GM23338 (cell line): ENCODE measurements at regions not wholly inside any gene's neighbourhood (a gene's known extent, or its start where the extent isn't known, plus 50 kb on each side); places are given as distances from the start of the nearest gene placed in this dataset.

Experiments
- ATAC-seq: fragments of 200-7000 bp; cut with Tn5 transposase; 3 replicates; pipeline ENCODE4 v1.9.1; 2020
- DNase-seq: peaks from one replicate; pipeline ENCODE4 v3.0.0-alpha.2; 2015; ENCODE audit warnings: low spot score
- H2AFZ ChIP-seq: fragments of 200-600 bp; sonication (generic); 2 replicates; pipeline ENCODE4 v1.8.0; 2016; ENCODE audit warnings: antibody characterized with exemption, mild to moderate bottlenecking, moderate library complexity
- H3F3A ChIP-seq: fragments of 200-600 bp; sonication (generic); replicated peaks from 2 replicates; pipeline ENCODE4 v1.8.0; 2017; ENCODE audit warnings: antibody characterized with exemption, mixed run types, low read depth
- H3K27ac ChIP-seq: fragments of 200-600 bp; sonication (generic); 2 replicates; pipeline ENCODE4 v1.6.1; 2016; ENCODE audit warnings: low read depth
- H3K27me3 ChIP-seq: fragments of 200-600 bp; sonication (generic); 2 replicates; pipeline ENCODE4 v1.8.0; 2016; ENCODE audit warnings: mild to moderate bottlenecking, mixed run types, moderate library complexity; ENCODE audit not compliant: insufficient read depth
- H3K36me3 ChIP-seq: fragments of 200-600 bp; sonication (generic); 2 replicates; pipeline ENCODE4 v1.8.0; 2016; ENCODE audit warnings: mild to moderate bottlenecking; ENCODE audit not compliant: insufficient read depth
- H3K4me1 ChIP-seq: fragments of 200-600 bp; sonication (generic); 2 replicates; pipeline ENCODE4 v1.8.0; 2016; ENCODE audit warnings: mild to moderate bottlenecking, moderate library complexity; ENCODE audit not compliant: insufficient read depth
- H3K4me2 ChIP-seq: fragments of 200-600 bp; sonication (generic); 2 replicates; pipeline ENCODE4 v1.7.1; 2017; ENCODE audit warnings: mixed run types
- H3K4me3 ChIP-seq: fragments of 200-600 bp; sonication (generic); 2 replicates; pipeline ENCODE4 v1.6.1; 2016; ENCODE audit warnings: mixed run types
- H3K79me2 ChIP-seq: fragments of 200-600 bp; sonication (generic); replicated peaks from 2 replicates; pipeline ENCODE4 v1.8.0; 2017; ENCODE audit warnings: mild to moderate bottlenecking; ENCODE audit not compliant: insufficient read depth
- H3K9me2 ChIP-seq: fragments of 200-600 bp; sonication (generic); 2 replicates; pipeline ENCODE4 v1.8.0; 2017; ENCODE audit not compliant: insufficient read depth
- H4K20me1 ChIP-seq: fragments of 200-600 bp; sonication (generic); replicated peaks from 2 replicates; pipeline ENCODE4 v1.8.0; 2017; ENCODE audit warnings: mild to moderate bottlenecking; ENCODE audit not compliant: insufficient read depth
- H3K27ac Mint-ChIP-seq: 2 replicates; pipeline ENCODE4 v1.8.0; 2020; ENCODE audit warnings: inconsistent platforms, mild to moderate bottlenecking, moderate library complexity, mixed read lengths
- H3K27me3 Mint-ChIP-seq: 3 replicates; pipeline ENCODE4 v1.8.0; 2022; ENCODE audit warnings: low read depth, mild to moderate bottlenecking, moderate library complexity, mixed read lengths, inconsistent platforms; ENCODE audit not compliant: insufficient read depth, poor library complexity
- H3K36me3 Mint-ChIP-seq: 3 replicates; pipeline ENCODE4 v1.8.0; 2021; ENCODE audit warnings: low read depth, mild to moderate bottlenecking, inconsistent platforms, moderate library complexity, mixed read lengths
- H3K4me1 Mint-ChIP-seq: 3 replicates; pipeline ENCODE4 v1.8.0; 2020; ENCODE audit warnings: mild to moderate bottlenecking, inconsistent platforms, mixed read lengths
- H3K4me3 Mint-ChIP-seq: 3 replicates; pipeline ENCODE4 v1.8.0; 2021; ENCODE audit warnings: moderate library complexity, mild to moderate bottlenecking, inconsistent platforms, mixed read lengths
- H3K9me3 Mint-ChIP-seq: 3 replicates; pipeline ENCODE4 v1.8.0; 2020; ENCODE audit warnings: moderate library complexity, mild to moderate bottlenecking, inconsistent platforms, mixed read lengths
- CREB1 ChIP-seq: fragments of 250-450 bp; sonication (Bioruptor Pico); IDR thresholded peaks from 2 replicates; pipeline ENCODE4 v1.5.0; 2020; ENCODE audit warnings: low read depth, mild to moderate bottlenecking, moderate library complexity
- CTCF ChIP-seq, 2 experiments: fragments of 200-600 bp in 1 of 2; sonication (generic) in 1 of 2; conservative IDR thresholded peaks; 2 replicates each; pipeline versions ENCODE4 v1.5.1 to v1.6.1; 2016 to 2017; ENCODE audit warnings: antibody characterized with exemption in 2 of 2, low read depth in 2 of 2, mild to moderate bottlenecking in 2 of 2, moderate library complexity in 1 of 2
- ETS1 ChIP-seq: IDR thresholded peaks from 2 replicates; pipeline ENCODE4 v1.6.1; 2016; ENCODE audit warnings: antibody characterized with exemption
- EZH2 ChIP-seq: fragments of 200-600 bp; sonication (generic); IDR thresholded peaks from one replicate; pipeline ENCODE4 v1.8.0; 2017; ENCODE audit warnings: antibody characterized with exemption, mild to moderate bottlenecking, low read depth; ENCODE audit not compliant: unreplicated experiment
- EZH2phosphoT487 ChIP-seq: fragments of 200-600 bp; sonication (generic); IDR thresholded peaks from one replicate; pipeline ENCODE4 v1.8.1; 2018; ENCODE audit warnings: antibody characterized with exemption; ENCODE audit not compliant: unreplicated experiment
- JUNB ChIP-seq: IDR thresholded peaks from one replicate; pipeline ENCODE4 v1.6.1; 2016; ENCODE audit warnings: antibody characterized with exemption; ENCODE audit not compliant: unreplicated experiment
- NANOG ChIP-seq: IDR thresholded peaks from 2 replicates; pipeline ENCODE4 v1.6.1; 2016; ENCODE audit warnings: antibody characterized with exemption, borderline replicate concordance
- POLR2AphosphoS5 ChIP-seq: IDR thresholded peaks from 2 replicates; pipeline ENCODE4 v1.6.1; 2016; ENCODE audit warnings: antibody characterized with exemption, low read depth
- REST ChIP-seq: IDR thresholded peaks from one replicate; pipeline ENCODE4 v1.6.1; 2018; ENCODE audit warnings: antibody characterized with exemption; ENCODE audit not compliant: unreplicated experiment
- STAT1 ChIP-seq: IDR thresholded peaks from one replicate; pipeline ENCODE4 v1.6.1; 2016; ENCODE audit warnings: antibody characterized with exemption; ENCODE audit not compliant: unreplicated experiment
- ZNF114 ChIP-seq: fragments of 250-450 bp; sonication (Bioruptor Pico); IDR thresholded peaks from 2 replicates; pipeline ENCODE4 v1.5.0; 2020; ENCODE audit warnings: mild to moderate bottlenecking, moderate library complexity
- ZNF331 ChIP-seq: fragments of 250-450 bp; sonication (Bioruptor Pico); IDR thresholded peaks from 2 replicates; pipeline ENCODE4 v1.5.0; 2020; ENCODE audit warnings: low read depth, mild to moderate bottlenecking, moderate library complexity
- ZNF462 ChIP-seq: fragments of 250-450 bp; sonication (Bioruptor Pico); IDR thresholded peaks from 2 replicates; pipeline ENCODE4 v1.5.0; 2020; ENCODE audit warnings: mild to moderate bottlenecking, moderate library complexity

- peaks cover 15% of the 10 kb centered on the region for H3K4me1 Mint-ChIP-seq
- peaks cover 11% of the 10 kb centered on the region for H3K27me3 Mint-ChIP-seq
- Histone ChIP-seq H3K4me3 (no peak overlapping the region), H3K79me2 (no peaks in the 10 kb centered on the region), H3K27ac (no peak overlapping the region), H4K20me1 (no peaks in the 10 kb centered on the region), H3K36me3 (no peaks in the 10 kb centered on the region), H3K4me1 (no peaks in the 10 kb centered on the region), H3K27me3 (no peaks in the 10 kb centered on the region), H2AFZ (no peak overlapping the region), H3K9me2 (no peaks in the 10 kb centered on the region), H3F3A (no peaks in the 10 kb centered on the region), H3K4me2 (no peak overlapping the region)
- no peak overlapping the region for H3K27ac Mint-ChIP-seq
- no peaks in the 10 kb centered on the region; the same call in 2 of the 3 replicates for H3K36me3 Mint-ChIP-seq
- H3K9me3 Mint-ChIP-seq = no peaks in the 10 kb centered on the region
- ATAC-seq = no peak
- no peak for DNase-seq
- TF ChIP-seq ZNF331 (CRISPR knock-in tag) = no peak
- TF ChIP-seq EZH2 = no peak
- no peak for TF ChIP-seq ETS1
- no peak for TF ChIP-seq REST
- no peak for TF ChIP-seq ZNF114
- no peak for TF ChIP-seq CREB1 (CRISPR knock-in tag)
- no peak for TF ChIP-seq CTCF (conservative IDR thresholded peaks at IDR 0.05; ENCODE audit: low read depth in 2 of 2)
- TF ChIP-seq EZH2phosphoT487 = no peak
- TF ChIP-seq NANOG = no peak
- no peak for TF ChIP-seq ZNF462 (CRISPR knock-in tag)
- no peak for TF ChIP-seq JUNB
- no peak for TF ChIP-seq STAT1
- TF ChIP-seq POLR2AphosphoS5 = no peak
- no peak overlapping the region for H3K4me3 Mint-ChIP-seq
These were observed 161.2 kb downstream of the PLPP3 start for GRCh38 chr1:56418151-56418631.
